NT2/D1 (cell line): ENCODE measurements at regions not wholly inside any gene's neighbourhood (a gene's known extent, or its start where the extent isn't known, plus 50 kb on each side); places are given as distances from the start of the nearest gene placed in this dataset.
"Not testable (repeated sequence)": the region's sequence is repeated elsewhere in the genome, so short reads cannot be mapped to it uniquely, and the experiment has no call there.

Experiments used
- DNase-seq: peaks from one replicate; pipeline ENCODE4 v3.0.0-alpha.2; 2011; ENCODE audit warnings: low read depth, low spot score
- H3K27me3 ChIP-seq: 2 replicates; pipeline ENCODE4 v1.6.0; 2011; ENCODE audit warnings: mild to moderate bottlenecking; ENCODE audit not compliant: insufficient read length, insufficient read depth
- H3K36me3 ChIP-seq: 2 replicates; pipeline ENCODE4 v1.6.1; 2011; ENCODE audit warnings: mild to moderate bottlenecking, low read length, mixed read lengths; ENCODE audit not compliant: insufficient read depth, insufficient read length
- H3K4me1 ChIP-seq: 2 replicates; pipeline ENCODE4 v1.5.1; 2011; ENCODE audit not compliant: insufficient read depth, insufficient read length
- H3K4me3 ChIP-seq: 2 replicates; pipeline ENCODE4 v1.5.1; 2011; ENCODE audit warnings: low read depth; ENCODE audit not compliant: insufficient read length
- H3K9ac ChIP-seq: 2 replicates; pipeline ENCODE4 v1.6.0; 2011; ENCODE audit warnings: low read depth; ENCODE audit not compliant: insufficient read length
- H3K9me3 ChIP-seq: 2 replicates; pipeline ENCODE4 v1.5.1; 2011; ENCODE audit warnings: mild to moderate bottlenecking, low read length; ENCODE audit not compliant: insufficient read depth
- SUZ12 ChIP-seq: IDR thresholded peaks from 2 replicates; pipeline ENCODE4 v1.6.1; 2011; ENCODE audit not compliant: insufficient read length, insufficient read depth; ENCODE audit errors: extremely low read depth
- YY1 ChIP-seq: IDR thresholded peaks from 2 replicates; pipeline ENCODE4 v1.6.1; 2011; ENCODE audit not compliant: insufficient read length, insufficient read depth
- ZNF274 ChIP-seq: IDR thresholded peaks from 2 replicates; pipeline ENCODE4 v1.6.1; 2011; ENCODE audit warnings: mild to moderate bottlenecking, low read depth, low read length

- Histone ChIP-seq H3K27me3 (no peaks in the 10 kb centered on the region), H3K4me1 (no peaks in the 10 kb centered on the region), H3K9me3 (peaks cover 30% of the 10 kb centered on the region), H3K4me3 (no peak overlapping the region), H3K36me3 (no peaks in the 10 kb centered on the region), H3K9ac (no peak overlapping the region)
- TF ChIP-seq ZNF274: no peak
- no peak for TF ChIP-seq SUZ12
- no peak for TF ChIP-seq YY1
- DNase-seq: peak; percentile 44
Measured at GRCh38 chr12:85468356-85469157, 188.5 kb downstream of the ALX1 start.

GRCh38 chr12:85469158-85470086 lies 189.4 kb downstream of the ALX1 start:
- H3K27me3 ChIP-seq, H3K4me1 ChIP-seq, H3K4me3 ChIP-seq, H3K36me3 ChIP-seq, H3K9ac ChIP-seq: not testable (repeated sequence)
- peaks cover 30% of the 10 kb centered on the region for H3K9me3 ChIP-seq
- DNase-seq: peak; percentile 49

GRCh38 chr12:85475277-85475676 lies 195.3 kb downstream of the ALX1 start:
- not testable (repeated sequence) for H3K9ac ChIP-seq, H3K27me3 ChIP-seq, DNase-seq, H3K36me3 ChIP-seq, H3K4me3 ChIP-seq, H3K4me1 ChIP-seq
- peaks cover 26% of the 10 kb centered on the region for H3K9me3 ChIP-seq

- H3K4me3 ChIP-seq: no peak overlapping the region
- TF ChIP-seq ZNF274 (no peak), YY1 (no peak), SUZ12 (no peak)
- no peak for DNase-seq
- no peaks in the 10 kb centered on the region for H3K27me3 ChIP-seq
- H3K9me3 ChIP-seq: peaks cover 11% of the 10 kb centered on the region; the same call in 1 of the 2 replicates
- H3K36me3 ChIP-seq: no peaks in the 10 kb centered on the region
- H3K9ac ChIP-seq: no peak overlapping the region
- no peaks in the 10 kb centered on the region for H3K4me1 ChIP-seq
Measured at GRCh38 chr12:85476756-85477155, 196.7 kb downstream of the ALX1 start.

- TF ChIP-seq ZNF274 (no peak), SUZ12 (no peak), YY1 (no peak)
- H3K27me3 ChIP-seq: no peaks in the 10 kb centered on the region
- no peak for DNase-seq
- no peak overlapping the region for H3K4me3 ChIP-seq
- H3K9me3 ChIP-seq: no peaks in the 10 kb centered on the region
- H3K36me3 ChIP-seq: no peaks in the 10 kb centered on the region
- no peak overlapping the region for H3K9ac ChIP-seq
- H3K4me1 ChIP-seq: no peaks in the 10 kb centered on the region
Measured at GRCh38 chr12:85484387-85484786, 204.4 kb downstream of the ALX1 start.

GRCh38 chr12:85489194-85489593 lies 209.2 kb downstream of the ALX1 start:
- Histone ChIP-seq H3K4me3 (no peak overlapping the region), H3K36me3 (no peaks in the 10 kb centered on the region), H3K27me3 (no peaks in the 10 kb centered on the region), H3K9ac (no peak overlapping the region), H3K4me1 (no peaks in the 10 kb centered on the region), H3K9me3 (no peaks in the 10 kb centered on the region; the same call in 1 of the 2 replicates)
- TF ChIP-seq ZNF274: no peak
- no peak for TF ChIP-seq YY1
- no peak for TF ChIP-seq SUZ12
- no peak for DNase-seq

GRCh38 chr12:85504164-85504563 lies 224.1 kb downstream of the ALX1 start:
- Histone ChIP-seq H3K9me3 (no peaks in the 10 kb centered on the region), H3K9ac (no peak overlapping the region), H3K4me1 (no peaks in the 10 kb centered on the region), H3K27me3 (no peaks in the 10 kb centered on the region), H3K4me3 (no peak overlapping the region), H3K36me3 (no peaks in the 10 kb centered on the region)
- DNase-seq: no peak
- no peak for TF ChIP-seq YY1
- no peak for TF ChIP-seq ZNF274
- no peak for TF ChIP-seq SUZ12
